ENCODE measurements at regions not wholly inside any gene's neighbourhood (a gene's known extent, or its start where the extent isn't known, plus 50 kb on each side); places are given as distances from the start of the nearest gene placed in this dataset.
"Not testable (repeated sequence)": the region's sequence is repeated elsewhere in the genome, so short reads cannot be mapped to it uniquely, and the experiment has no call there.

- Histone ChIP-seq H3K4me3 (ENCODE audit: low read depth, low read length) (no peak overlapping the region), H3K36me3 (ENCODE audit: control insufficient read depth, insufficient read depth, low read length) (no peaks in the 10 kb centered on the region), H3K27me3 (ENCODE audit: control insufficient read depth, insufficient read depth, low read length) (no peaks in the 10 kb centered on the region)
- DNase-seq (ENCODE audit: low read depth) (no peak), FAIRE-seq (no peak)
- TF ChIP-seq CTCF (IDR thresholded peaks at IDR 0.05; ENCODE audit: insufficient read depth, low read length, severe bottlenecking) = no peak
Observed at GRCh38 chr7:91749418-91749817, 131.1 kb downstream of the MTERF1 start.

- no peak for FAIRE-seq
- no peaks in the 10 kb centered on the region for H3K27me3 ChIP-seq (ENCODE audit: control insufficient read depth, insufficient read depth, low read length)
Observed at GRCh38 chr7:91750091-91750490, 130.4 kb downstream of the MTERF1 start.

GRCh38 chr7:91752102-91752501, 128.4 kb downstream of the MTERF1 start:
- no peaks in the 10 kb centered on the region for H3K27me3 ChIP-seq (ENCODE audit: control insufficient read depth, insufficient read depth, low read length)
- H3K36me3 ChIP-seq (ENCODE audit: control insufficient read depth, insufficient read depth, low read length) = no peaks in the 10 kb centered on the region
- FAIRE-seq (no peak), DNase-seq (ENCODE audit: low read depth) (peak; percentile 9)
- H3K4me3 ChIP-seq (ENCODE audit: low read depth, low read length) = no peak overlapping the region
- TF ChIP-seq CTCF (IDR thresholded peaks at IDR 0.05; ENCODE audit: insufficient read depth, low read length, severe bottlenecking) = no peak

More at GRCh38 chr7:91750091-91750490, 130.4 kb downstream of the MTERF1 start:
- Histone ChIP-seq H3K4me3 (ENCODE audit: low read depth, low read length) (no peak overlapping the region), H3K36me3 (ENCODE audit: control insufficient read depth, insufficient read depth, low read length) (no peaks in the 10 kb centered on the region)
- TF ChIP-seq CTCF (IDR thresholded peaks at IDR 0.05; ENCODE audit: insufficient read depth, low read length, severe bottlenecking) = no peak
- no peak for DNase-seq (ENCODE audit: low read depth)

GRCh38 chr7:91754280-91754679, 126.2 kb downstream of the MTERF1 start:
- H3K27me3 ChIP-seq (ENCODE audit: control insufficient read depth, insufficient read depth, low read length); H3K36me3 ChIP-seq (ENCODE audit: control insufficient read depth, insufficient read depth, low read length); H3K4me3 ChIP-seq (ENCODE audit: low read depth, low read length); DNase-seq (ENCODE audit: low read depth); FAIRE-seq: not testable (repeated sequence)

- H3K36me3 ChIP-seq (ENCODE audit: control insufficient read depth, insufficient read depth, low read length); DNase-seq (ENCODE audit: low read depth); FAIRE-seq; H3K4me3 ChIP-seq (ENCODE audit: low read depth, low read length); H3K27me3 ChIP-seq (ENCODE audit: control insufficient read depth, insufficient read depth, low read length): not testable (repeated sequence)
Observed at GRCh38 chr7:91755121-91755520, 125.4 kb downstream of the MTERF1 start.

- Histone ChIP-seq H3K4me3 (ENCODE audit: low read depth, low read length) (no peak overlapping the region), H3K36me3 (ENCODE audit: control insufficient read depth, insufficient read depth, low read length) (no peaks in the 10 kb centered on the region), H3K27me3 (ENCODE audit: control insufficient read depth, insufficient read depth, low read length) (no peaks in the 10 kb centered on the region)
- TF ChIP-seq CTCF (IDR thresholded peaks at IDR 0.05; ENCODE audit: insufficient read depth, low read length, severe bottlenecking) = no peak
- FAIRE-seq = no peak
- peak; percentile 89 for DNase-seq (ENCODE audit: low read depth)
Observed at GRCh38 chr7:91759205-91759863, 121.2 kb downstream of the MTERF1 start.

GRCh38 chr7:91767820-91768219, 112.7 kb downstream of the MTERF1 start:
- H3K27me3 ChIP-seq (ENCODE audit: control insufficient read depth, insufficient read depth, low read length) = no peaks in the 10 kb centered on the region
- FAIRE-seq (no peak), DNase-seq (ENCODE audit: low read depth) (no peak)
- no peaks in the 10 kb centered on the region for H3K36me3 ChIP-seq (ENCODE audit: control insufficient read depth, insufficient read depth, low read length)
- H3K4me3 ChIP-seq (ENCODE audit: low read depth, low read length) = no peak overlapping the region
- no peak for TF ChIP-seq CTCF (IDR thresholded peaks at IDR 0.05; ENCODE audit: insufficient read depth, low read length, severe bottlenecking)
